GM12878 (cell line): ENCODE measurements at regions not wholly inside any gene's neighbourhood (a gene's known extent, or its start where the extent isn't known, plus 50 kb on each side); places are given as distances from the start of the nearest gene placed in this dataset.

Experiments used
- ATAC-seq: fragments of 200-7000 bp; cut with Tn5 transposase; 3 replicates; pipeline ENCODE4 v1.9.1; 2020; ENCODE audit warnings: mild to moderate bottlenecking, moderate library complexity
- BruUV-seq: library from RNA; stranded (reverse); fragments of 400-500 nt; replicated peaks from 2 replicates; lab custom pipeline; 2021; lab: Mats Ljungman, UMichigan
- CTCF ChIA-PET: fragments of 300-600 bp; sonication (Branson Sonifier 250); formaldehyde crosslinking; extraction: SDS; loops from one replicate; lab custom pipeline; 2021; ENCODE audit warnings: inconsistent platforms; lab: Yijun Ruan, JAX
- POLR2A ChIA-PET: fragments of 350-600 bp; formaldehyde crosslinking; extraction: SDS; loops from one replicate; lab custom pipeline; 2021; ENCODE audit warnings: inconsistent platforms; lab: Charles Lee
- RAD21 ChIA-PET: fragments of 300-600 bp; sonication (Branson Sonifier 250); formaldehyde crosslinking; loops from one replicate; lab custom pipeline; 2023; ENCODE audit warnings: antibody characterized with exemption; ENCODE audit not compliant: unreplicated experiment; lab: Charles Lee
- SMC1A ChIA-PET: fragments of 300-600 bp; sonication (Branson Sonifier 250); formaldehyde crosslinking; loops from one replicate; lab custom pipeline; 2023; ENCODE audit not compliant: unreplicated experiment, uncharacterized antibody; lab: Charles Lee
- DNase-seq: peaks from one replicate; pipeline ENCODE4 v3.0.0-alpha.2; 2011; ENCODE audit warnings: low read depth, low spot score
- FAIRE-seq: peaks from 3 replicates; lab custom pipeline; 2011; peaks lifted over from hg19 to GRCh38; lab: Jason Lieb, UNC
- H2AFZ ChIP-seq: 2 replicates; pipeline ENCODE4 v1.6.0; 2011; ENCODE audit warnings: low read depth, low read length, control low read depth; ENCODE audit not compliant: control insufficient read depth
- H3K27ac ChIP-seq: 2 replicates; pipeline ENCODE4 v1.5.1; 2011; ENCODE audit warnings: control low read depth; ENCODE audit not compliant: control insufficient read depth, insufficient read depth
- H3K27me3 ChIP-seq, 2 experiments: replicated peaks in 1 of 2; 2 replicates each; pipeline versions ENCODE4 v1.6.0 to v1.6.1; 2011; ENCODE audit warnings: low read length in 1 of 2; ENCODE audit not compliant: control insufficient read depth in 2 of 2, insufficient read depth in 2 of 2
- H3K36me3 ChIP-seq, 2 experiments: 2 replicates each; pipeline ENCODE4 v1.5.1; 2011; ENCODE audit warnings: low read length in 1 of 2; ENCODE audit not compliant: control insufficient read depth in 2 of 2, insufficient read depth in 2 of 2
- H3K4me1 ChIP-seq: 2 replicates; pipeline ENCODE4 v1.6.1; 2011; ENCODE audit warnings: mild to moderate bottlenecking, low read length, moderate library complexity, mixed read lengths; ENCODE audit not compliant: control insufficient read depth, insufficient read depth
- H3K4me2 ChIP-seq: 2 replicates; pipeline ENCODE4 v1.6.0; 2011; ENCODE audit warnings: control low read depth; ENCODE audit not compliant: control insufficient read depth, insufficient read depth
- H3K4me3 ChIP-seq: fragments of 200-600 bp; sonication (generic); 2 replicates; pipeline ENCODE4 v1.5.1; 2016
- H3K79me2 ChIP-seq: 2 replicates; pipeline ENCODE4 v1.6.0; 2011; ENCODE audit warnings: low read length; ENCODE audit not compliant: control insufficient read depth, insufficient read depth
- H3K9ac ChIP-seq: 2 replicates; pipeline ENCODE4 v1.8.0; 2011; ENCODE audit warnings: low read length, control low read depth, mixed read lengths; ENCODE audit not compliant: control insufficient read depth, insufficient read depth
- H3K9me3 ChIP-seq: replicated peaks from 3 replicates; pipeline ENCODE4 v1.5.1; 2011; ENCODE audit warnings: mild to moderate bottlenecking, low read length; ENCODE audit not compliant: control insufficient read depth, insufficient read depth
- H4K20me1 ChIP-seq: 2 replicates; pipeline ENCODE4 v1.6.0; 2011; ENCODE audit not compliant: control insufficient read depth, insufficient read depth
- BACH1 ChIP-seq: fragments of 450-650 bp; IDR thresholded peaks from 2 replicates; pipeline ENCODE4 v1.6.1; 2017; ENCODE audit warnings: mild to moderate bottlenecking, borderline replicate concordance
- EED ChIP-seq: sonication (generic); IDR thresholded peaks from 2 replicates; pipeline ENCODE4 v1.6.1; 2016; ENCODE audit warnings: antibody characterized with exemption, low read depth
- EGR1 ChIP-seq, 2 experiments: IDR thresholded peaks; 1 replicate in 1 of 2; 2 replicates in 1 of 2; pipeline ENCODE4 v1.6.1; 2011 to 2012; ENCODE audit warnings: low read depth in 2 of 2, low read length in 2 of 2, borderline replicate concordance in 1 of 2, mild to moderate bottlenecking in 1 of 2, moderate library complexity in 1 of 2
- KLF5 ChIP-seq: fragments of 450-650 bp; IDR thresholded peaks from 2 replicates; pipeline ENCODE4 v1.6.1; 2014; ENCODE audit warnings: mild to moderate bottlenecking; ENCODE audit not compliant: partially characterized antibody
- MTA2 ChIP-seq: fragments of 450-650 bp; IDR thresholded peaks from 2 replicates; pipeline ENCODE4 v1.6.1; 2016; ENCODE audit warnings: low read depth, mild to moderate bottlenecking, moderate library complexity
- PRDM15 ChIP-seq: fragments of 450-650 bp; formaldehyde crosslinking; IDR thresholded peaks from 2 replicates; pipeline ENCODE4 v1.4.0; 2020; ENCODE audit warnings: mild to moderate bottlenecking, moderate library complexity
- SIX5 ChIP-seq: IDR thresholded peaks from 2 replicates; pipeline ENCODE4 v1.6.1; 2011; ENCODE audit warnings: mild to moderate bottlenecking, low read depth, low read length, moderate library complexity; ENCODE audit not compliant: severe bottlenecking
- TCF7 ChIP-seq: IDR thresholded peaks from 2 replicates; pipeline ENCODE4 v1.6.1; 2014; ENCODE audit warnings: antibody characterized with exemption, borderline replicate concordance
- WGBS: methylation state at CpG from one replicate; pipeline ENCODE4 v1.1.6; 2016; ENCODE audit warnings: low lambda C conversion rate; ENCODE audit not compliant: insufficient replicate concordance, insufficient coverage; ENCODE audit errors: missing lambda C conversion rate; 5-methylcytosine and 5-hydroxymethylcytosine counted together
- in situ Hi-C: fragments of 300-500 bp; cut with MboI; formaldehyde crosslinking; loops from 9 replicates; pipeline ENCODE4 v1.14.3; 2018; ENCODE audit warnings: mixed read lengths
- intact Hi-C: fragments of 100-400 bp; cut with micrococcal nuclease; formaldehyde crosslinking; loops from one replicate; pipeline ENCODE4 v1.14.2; 2022; ENCODE audit not compliant: unreplicated experiment

- no peak for TF ChIP-seq KLF5
- TF ChIP-seq BACH1, result no peak
- TF ChIP-seq MTA2, result no peak
- no peak for TF ChIP-seq EED
- no peak for TF ChIP-seq SIX5
- TF ChIP-seq TCF7, result no peak
- TF ChIP-seq EGR1 (IDR thresholded peaks at IDR 0.05; ENCODE audit: borderline replicate concordance in 1 of 2, low read depth in 2 of 2, low read length in 2 of 2), result no peak
- no peak for TF ChIP-seq PRDM15 (CRISPR knock-in tag)
- Histone ChIP-seq H3K4me1 (no peaks in the 10 kb centered on the region), H3K9ac (no peak overlapping the region), H3K4me3 (no peak overlapping the region), H2AFZ (no peak overlapping the region), H4K20me1 (no peaks in the 10 kb centered on the region), H3K36me3 (no peaks in the 10 kb centered on the region), H3K9me3 (no peaks in the 10 kb centered on the region), H3K79me2 (no peaks in the 10 kb centered on the region), H3K27me3 (no peaks in the 10 kb centered on the region; a peak in 1 of 4 replicates), H3K27ac (no peak overlapping the region), H3K4me2 (no peak overlapping the region)
- WGBS, result 5% methylated on average over 4 of the region's 4 CpGs
- ChIA-PET SMC1A (no interaction called here), POLR2A (no interaction called here), RAD21 (no interaction called here), CTCF (no interaction called here)
- FAIRE-seq (no peak), DNase-seq (no peak), ATAC-seq (no peak)
- intact Hi-C loops (no loop called here), in situ Hi-C loops (no loop called here)
- no TSS peak for BruUV-seq
Observed at GRCh38 chr1:94607398-94607797, 65.8 kb upstream of the F3 start.
